NCI-H1930 (cell line): ENCODE measurements at regions not wholly inside any gene's neighbourhood (a gene's known extent, or its start where the extent isn't known, plus 50 kb on each side); places are given as distances from the start of the nearest gene placed in this dataset.

Experiments used
- DNase-seq, 2 experiments: peaks; one replicate each; lab custom pipeline; 2025; lab: John Stamatoyannopoulos, UW

DNA sequence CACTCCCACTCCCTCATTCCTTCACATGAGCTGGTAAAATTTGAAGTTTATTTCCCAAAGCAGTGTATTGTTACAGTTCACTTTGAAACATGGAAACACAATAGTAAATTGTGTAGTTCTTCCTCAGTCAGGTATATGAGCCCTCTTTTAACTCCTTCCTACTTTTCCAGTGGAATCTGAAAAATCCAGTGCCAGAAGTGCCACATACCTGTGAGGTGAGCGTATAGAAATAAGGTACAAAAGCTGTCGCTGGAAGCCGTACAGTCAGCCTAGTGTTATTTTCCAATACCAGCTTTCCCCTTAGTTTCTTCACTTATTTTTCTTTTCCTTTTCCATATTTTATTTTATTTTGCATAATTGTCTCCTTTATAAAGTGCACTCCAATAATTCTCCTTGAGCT, 81.7 kb upstream of the CADM2 start:
- DNase-seq, result no peak

DNA sequence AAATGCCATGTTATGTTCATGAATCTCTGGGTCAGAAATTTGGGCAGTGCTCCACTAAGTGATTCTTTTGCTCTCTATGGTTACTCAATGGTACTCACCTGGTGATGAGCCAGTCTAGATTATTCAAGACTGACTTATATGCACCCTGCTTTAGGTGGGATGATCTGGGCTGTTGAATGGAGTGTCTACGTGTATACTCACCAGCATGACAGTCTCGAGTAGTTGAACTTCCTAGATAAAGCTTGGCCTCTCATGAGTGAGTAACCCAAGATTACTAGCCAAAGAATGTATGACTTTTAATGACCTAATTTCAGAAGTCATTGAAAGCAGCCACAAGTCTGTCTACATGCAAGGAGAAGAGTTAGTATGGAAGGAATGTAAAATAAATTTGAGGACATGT, 77.5 kb upstream of the CADM2 start:
- no peak for DNase-seq

DNA sequence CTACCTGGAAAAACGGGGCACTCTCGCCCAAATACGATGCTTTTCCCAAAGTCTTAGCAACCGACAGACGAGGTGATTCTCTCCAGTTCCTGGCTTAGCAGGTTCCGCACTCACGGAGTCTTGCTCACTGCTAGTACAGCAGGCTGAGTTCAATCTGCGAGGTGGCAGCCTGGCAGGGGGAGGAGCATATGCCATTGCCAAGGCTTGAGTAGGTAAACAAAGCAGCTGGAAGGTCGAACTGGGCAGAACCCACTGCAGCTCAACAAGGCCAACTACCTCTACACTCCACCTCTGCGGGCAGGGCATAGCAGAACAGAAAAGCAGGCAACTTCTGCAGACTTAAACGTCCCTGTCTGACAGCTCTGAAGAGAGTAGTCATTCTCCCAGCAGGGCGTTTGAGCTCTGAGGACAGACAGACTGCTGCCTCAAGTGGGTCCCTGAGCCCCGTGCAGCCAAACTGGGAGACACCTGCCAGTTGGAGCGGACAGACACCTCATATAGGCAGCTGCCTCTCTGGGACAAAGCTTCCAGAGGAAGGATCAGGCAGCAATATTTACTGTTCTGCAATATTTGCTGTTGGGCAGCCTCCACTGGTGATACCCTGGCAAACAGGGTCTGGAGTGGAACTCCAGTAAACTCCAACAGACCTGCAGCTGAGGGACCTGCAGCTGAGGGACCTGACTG, 73.4 kb upstream of the CADM2 start:
- DNase-seq, result no peak

DNA sequence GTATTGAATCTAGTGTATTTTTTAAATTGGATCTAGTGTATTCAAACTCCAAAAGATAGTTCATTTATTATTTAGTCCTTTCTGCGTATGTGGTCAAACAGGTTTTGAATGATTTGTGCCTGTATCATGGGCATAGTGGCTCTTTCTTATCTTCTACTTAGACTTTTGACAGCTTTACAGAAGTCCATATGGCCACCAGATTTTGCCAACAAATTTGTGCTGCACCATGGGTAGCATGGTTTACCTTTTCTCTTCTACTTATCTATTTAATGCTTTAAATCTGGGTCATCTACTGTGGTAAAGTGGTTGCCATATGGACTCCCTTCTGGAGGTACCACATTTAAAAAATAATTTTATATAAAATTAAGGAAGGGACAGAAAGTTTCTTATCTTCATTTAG, 66.9 kb upstream of the CADM2 start:
- no peak for DNase-seq

DNA sequence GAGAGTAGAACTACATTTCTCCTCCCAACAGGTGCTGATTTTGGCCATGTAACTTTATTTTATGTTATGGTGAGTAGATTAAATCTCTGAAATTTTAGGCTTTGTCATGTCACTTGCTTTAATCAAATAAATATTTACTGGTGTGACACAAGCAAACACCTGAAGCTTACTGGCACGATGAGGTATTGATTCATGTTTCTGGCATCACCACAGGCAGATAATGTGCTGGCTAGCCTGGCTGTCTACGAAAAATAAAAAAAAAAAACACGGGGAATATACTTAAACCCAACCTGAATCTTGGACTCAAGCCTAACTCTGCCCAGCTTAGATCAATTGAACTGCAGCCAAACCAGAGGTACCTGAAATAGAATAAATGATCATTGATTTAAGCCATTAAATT, 65.6 kb upstream of the CADM2 start:
- DNase-seq, result no peak

DNA sequence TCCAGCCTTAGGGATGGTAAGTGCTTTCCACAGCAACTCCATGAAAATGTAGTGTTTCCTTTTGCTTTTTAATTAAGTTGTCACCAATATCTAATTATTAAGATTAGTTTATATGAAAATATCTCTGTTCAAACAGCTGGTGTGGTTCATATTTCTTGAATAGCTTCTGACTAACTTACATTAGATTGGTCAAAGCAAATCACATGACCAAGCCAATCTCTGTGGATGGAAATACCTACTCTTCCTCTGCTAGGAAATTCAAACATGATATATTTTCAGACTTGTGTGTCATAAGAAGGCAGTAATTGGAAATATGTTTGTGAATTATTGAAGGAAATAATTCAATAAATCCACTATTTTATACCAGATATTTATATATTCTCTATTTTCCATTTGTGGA, 54.6 kb upstream of the CADM2 start:
- DNase-seq, result no peak

DNA sequence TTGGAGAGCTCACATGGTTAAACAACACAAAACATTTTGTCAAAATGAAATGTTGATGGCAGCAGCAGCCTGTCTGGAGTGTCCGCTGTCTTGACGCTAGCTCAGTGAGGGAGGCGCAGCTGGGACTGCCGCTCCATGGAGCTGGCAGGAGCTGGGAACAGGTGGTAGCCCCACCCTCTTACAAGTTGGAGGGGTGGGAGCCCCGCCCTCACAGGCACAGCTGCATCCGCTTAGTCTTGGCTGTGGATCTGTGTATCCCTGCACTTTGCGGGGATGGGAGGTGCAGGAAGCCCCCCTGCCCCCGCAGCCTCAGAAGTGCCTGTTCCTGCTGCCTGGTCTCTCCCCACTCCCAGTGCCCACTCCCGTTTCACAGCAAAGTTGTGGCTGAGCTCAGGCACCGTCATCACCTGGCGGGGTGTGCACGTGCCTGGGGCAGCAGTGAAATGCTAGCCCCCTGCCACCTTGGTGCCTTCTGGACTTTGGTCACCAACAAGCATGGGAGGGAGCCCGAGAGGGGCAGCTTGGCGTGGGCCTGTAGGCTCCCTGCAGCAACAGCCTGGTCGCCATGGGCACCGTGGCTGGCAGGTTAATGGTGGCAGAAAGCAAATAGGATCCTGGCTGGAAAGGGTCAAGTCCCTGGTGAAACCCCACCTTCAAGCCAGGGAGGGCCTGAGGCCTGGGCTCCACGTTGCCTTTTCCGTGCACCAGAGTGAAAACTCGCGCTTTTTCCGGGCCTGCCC, 53.8 kb upstream of the CADM2 start:
- no peak for DNase-seq

DNA sequence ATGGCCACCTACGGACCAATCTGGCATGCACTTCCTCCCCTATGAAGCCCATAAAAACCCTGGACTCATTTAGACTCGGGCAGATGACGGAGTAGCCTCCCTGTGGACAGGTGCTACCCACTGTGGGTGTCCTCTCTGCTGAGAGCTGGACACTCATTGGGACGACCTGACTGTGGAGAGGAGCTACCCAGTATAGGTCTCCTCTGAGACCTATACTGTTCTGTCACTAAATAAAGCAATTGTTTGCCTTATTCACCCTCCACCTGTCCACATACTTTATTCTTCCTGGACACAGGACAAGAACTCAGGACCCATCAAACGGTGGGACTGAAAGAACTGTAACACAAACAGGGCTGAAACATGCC, 53.3 kb upstream of the CADM2 start:
- DNase-seq, result no peak

DNA sequence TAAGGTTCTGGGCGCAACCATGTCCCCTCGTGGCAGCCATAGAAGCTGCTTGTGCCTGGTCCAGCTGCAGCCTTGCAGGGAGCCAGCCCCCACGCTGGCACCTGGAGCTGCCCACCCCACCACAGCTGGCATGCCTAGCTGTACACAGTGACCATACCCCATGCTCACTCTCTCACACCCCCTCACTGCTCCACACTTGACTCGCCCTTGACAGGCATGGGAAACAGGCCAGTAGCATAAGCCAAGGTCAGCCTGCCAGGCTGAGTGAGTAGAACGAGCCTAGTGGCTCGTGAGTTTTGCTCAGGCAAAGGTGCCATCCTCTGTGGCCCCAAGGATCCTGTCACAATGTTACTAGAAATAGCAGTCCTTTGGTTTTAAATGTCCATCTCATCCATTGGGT, 52.7 kb upstream of the CADM2 start:
- no peak for DNase-seq
